ENCODE measurements at regions not wholly inside any gene's neighbourhood (a gene's known extent, or its start where the extent isn't known, plus 50 kb on each side); places are given as distances from the start of the nearest gene placed in this dataset.

- DNase-seq, result no peak
Measured at GRCh38 chr5:81854915-81855314, 104.0 kb upstream of the SSBP2 start.

DNA sequence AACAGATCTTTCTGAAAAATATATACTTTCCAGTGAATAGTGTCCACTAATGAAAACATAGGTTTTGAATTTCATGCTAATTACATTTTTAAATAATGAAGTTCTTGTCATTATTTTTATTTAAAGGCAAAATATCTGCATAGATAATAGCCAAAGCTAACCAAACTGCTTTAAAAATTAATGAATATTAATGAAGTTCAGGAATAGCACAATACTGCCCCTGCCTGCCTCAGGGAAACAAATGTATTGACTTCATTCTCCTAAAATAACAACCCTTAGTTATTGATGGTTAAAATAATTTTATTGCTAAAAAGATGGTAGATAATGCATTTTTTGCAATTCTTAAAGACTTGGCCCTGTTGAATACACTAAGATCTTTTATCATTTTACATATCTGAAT is 103.6 kb upstream of the SSBP2 start:
- no peak for DNase-seq

- DNase-seq, result no peak
Measured at GRCh38 chr5:81853030-81853357, 102.1 kb upstream of the SSBP2 start.

GRCh38 chr5:81852291-81853029 is 101.6 kb upstream of the SSBP2 start:
- no peak for DNase-seq

GRCh38 chr5:81851481-81852178 is 100.7 kb upstream of the SSBP2 start:
- peak; percentile 87 for DNase-seq

GRCh38 chr5:81850501-81851357 is 99.8 kb upstream of the SSBP2 start:
- DNase-seq, result no peak

GRCh38 chr5:81849770-81850367 is 99.0 kb upstream of the SSBP2 start:
- DNase-seq, result no peak

DNA sequence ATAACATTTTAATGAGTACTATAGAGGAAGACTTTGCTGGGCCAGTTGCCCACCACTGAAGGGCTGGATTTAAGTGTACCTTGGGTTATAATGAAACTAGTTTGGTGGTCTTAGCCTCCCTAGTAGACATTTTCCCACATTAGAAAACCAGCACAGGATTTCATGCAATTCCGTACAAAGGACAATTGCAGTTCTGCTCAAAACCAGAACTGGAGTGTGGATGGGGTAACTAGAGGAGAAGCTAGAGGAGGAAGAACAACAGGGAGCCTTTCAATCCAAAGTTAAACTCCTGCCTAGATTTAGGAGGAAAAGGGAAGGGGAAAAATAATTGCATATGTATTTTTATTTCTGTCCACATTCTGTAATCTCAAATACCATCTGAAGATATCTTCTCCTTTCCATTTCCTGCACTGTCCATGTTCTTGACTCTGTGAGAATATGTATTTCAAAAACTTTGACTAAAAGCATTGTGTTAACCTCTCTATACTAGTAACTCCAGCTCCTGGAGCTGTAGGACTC is 97.5 kb upstream of the SSBP2 start:
- no peak for DNase-seq

DNA sequence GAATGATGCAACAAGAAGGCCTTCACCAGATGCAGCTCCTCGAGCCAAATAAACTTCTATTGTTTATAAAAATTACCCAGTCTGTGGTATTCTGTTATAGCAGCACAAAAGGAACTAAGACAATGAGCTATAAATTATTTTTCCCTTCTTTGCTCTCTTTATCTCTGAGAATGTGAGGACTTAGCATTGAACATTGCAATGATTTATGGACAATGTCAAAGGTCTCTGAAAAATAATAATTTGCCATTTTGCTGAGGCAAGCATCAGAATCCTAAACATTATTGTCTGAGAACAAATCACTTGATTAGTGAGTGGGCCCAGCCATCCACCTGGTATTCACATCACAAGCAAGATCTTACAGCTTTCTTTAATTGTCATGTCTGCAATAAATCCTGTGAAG is 95.4 kb upstream of the SSBP2 start:
- no peak for DNase-seq

- no peak for DNase-seq
Measured at GRCh38 chr5:81843845-81844244, 92.9 kb upstream of the SSBP2 start.

GRCh38 chr5:81842795-81843398 is 92.0 kb upstream of the SSBP2 start:
- DNase-seq, result no peak

GRCh38 chr5:81839034-81839433 is 88.1 kb upstream of the SSBP2 start:
- DNase-seq, result no peak

- no peak for DNase-seq
Measured at GRCh38 chr5:81838307-81838906, 87.5 kb upstream of the SSBP2 start.

DNA sequence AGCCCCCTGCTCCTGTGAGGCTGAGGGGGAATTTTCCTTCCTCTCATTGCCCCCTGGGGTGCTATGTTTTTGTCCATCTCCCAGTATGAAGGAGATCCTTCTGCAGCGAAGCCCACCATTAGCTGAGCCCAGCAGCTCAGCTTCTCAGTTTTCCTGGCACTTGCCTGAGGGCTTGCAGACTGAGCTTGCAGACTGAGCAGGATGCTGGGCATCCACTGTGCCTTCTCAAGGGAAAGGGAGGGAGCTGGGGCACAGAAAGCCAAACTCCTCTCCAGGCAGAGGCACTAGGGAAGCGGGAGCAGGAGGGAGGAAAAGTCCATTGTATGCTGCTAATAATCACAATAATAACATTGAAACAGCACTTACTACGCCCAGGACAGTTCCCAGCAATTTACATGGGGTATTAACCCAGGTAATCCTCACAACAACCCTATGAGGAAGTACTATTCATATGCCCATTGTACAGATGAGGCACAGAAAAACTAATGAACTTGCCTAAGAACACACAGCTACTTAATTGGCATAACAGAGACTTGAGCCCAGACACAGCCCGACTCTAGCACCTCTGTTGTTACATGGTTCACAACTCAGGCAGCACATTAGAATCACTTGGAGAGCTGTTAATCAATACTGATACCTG is 86.9 kb upstream of the SSBP2 start:
- no peak for DNase-seq

DNA sequence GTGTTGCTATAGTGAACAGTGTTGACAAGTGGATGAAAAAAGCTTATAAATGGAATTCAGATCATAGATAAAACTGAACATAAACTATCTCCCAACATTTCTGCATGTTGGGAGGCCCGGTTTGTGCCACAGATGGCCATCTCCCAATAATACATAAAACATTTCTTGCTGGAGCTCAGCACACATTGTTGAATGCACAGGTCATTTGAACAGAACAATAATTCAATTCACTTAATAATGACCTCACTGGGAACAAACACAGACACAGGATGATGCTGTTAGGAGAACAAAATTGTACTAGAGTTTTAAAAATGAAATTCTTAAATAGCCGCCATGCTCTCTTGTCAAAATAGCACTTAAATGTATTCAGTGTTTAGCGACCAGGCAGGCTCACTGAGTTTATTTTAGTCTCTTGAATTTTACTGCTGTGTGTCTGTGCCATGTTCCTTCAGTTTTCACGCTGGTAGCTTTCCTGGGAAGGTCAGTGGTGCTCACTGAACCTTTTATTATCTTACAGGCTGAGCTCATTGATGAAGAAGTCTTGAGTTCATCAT is 85.0 kb upstream of the SSBP2 start:
- DNase-seq, result no peak

- DNase-seq, result no peak
Measured at GRCh38 chr5:81834021-81834660, 83.2 kb upstream of the SSBP2 start.

- DNase-seq, result no peak
Measured at GRCh38 chr5:81830596-81830995, 79.7 kb upstream of the SSBP2 start.

DNA sequence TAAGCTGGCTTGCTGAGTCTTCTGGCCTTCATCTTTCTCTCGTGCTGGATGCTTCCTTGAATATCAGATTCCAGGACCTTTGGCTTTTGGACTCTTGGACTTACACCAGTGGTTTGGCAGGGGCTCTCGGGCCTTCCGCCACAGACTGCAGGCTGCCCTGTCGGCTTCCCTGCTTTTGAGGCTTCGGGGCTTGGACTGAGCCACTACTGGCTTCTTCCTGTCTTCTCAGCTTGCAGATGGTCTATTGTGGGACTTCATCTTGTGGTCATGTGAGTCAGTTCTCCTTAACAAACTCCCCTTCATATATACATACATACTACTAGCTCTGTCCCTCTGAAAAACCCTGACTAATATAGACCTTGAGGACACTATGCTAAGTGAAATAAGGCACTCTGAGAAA is 78.3 kb upstream of the SSBP2 start:
- DNase-seq, result no peak

DNA sequence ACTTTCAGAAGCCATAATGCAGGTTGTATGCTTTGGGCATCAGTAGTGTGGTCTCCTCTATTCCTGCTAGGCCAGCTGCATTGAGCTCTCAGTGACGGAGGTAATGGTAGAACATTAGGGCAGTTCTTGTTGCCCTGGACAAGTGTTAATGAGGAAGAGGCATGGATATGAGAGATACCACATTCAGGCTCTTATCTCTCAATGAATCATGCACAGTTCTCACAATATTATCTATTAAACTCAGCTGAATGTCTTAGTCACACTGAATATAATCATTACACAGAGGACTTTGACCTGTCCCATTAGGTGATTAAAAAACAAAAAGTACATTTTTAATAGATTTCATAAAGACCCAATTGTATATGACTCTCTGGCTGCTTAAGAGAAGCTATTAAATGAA is 76.6 kb upstream of the SSBP2 start:
- no peak for DNase-seq

- DNase-seq, result no peak
Measured at GRCh38 chr5:81826128-81826527, 75.2 kb upstream of the SSBP2 start.

DNA sequence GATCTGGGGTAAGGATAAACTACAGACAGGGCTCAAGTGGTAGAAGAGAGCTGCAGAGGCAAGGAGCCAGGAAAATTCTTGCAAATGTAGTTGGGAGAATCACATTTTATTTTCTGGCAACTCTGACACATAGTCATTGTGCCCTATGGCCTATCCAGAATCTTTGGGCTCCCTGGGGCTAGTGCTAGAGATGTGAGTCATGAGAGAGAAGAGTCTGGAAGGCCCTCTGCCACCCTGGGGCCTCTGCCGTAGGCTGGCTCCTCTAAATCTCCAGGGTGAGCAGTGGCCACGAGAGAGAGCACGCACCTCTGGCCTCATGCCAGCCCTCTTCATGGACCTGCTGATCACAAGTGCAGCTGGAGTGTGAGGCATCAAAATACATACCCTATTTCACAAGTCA is 74.3 kb upstream of the SSBP2 start:
- no peak for DNase-seq

Measured in activated naive CD4-positive, alpha-beta T cell treated with Interleukin-2 at 50 U/mL for 16 hours (primary cell).